H1 (cell line): ENCODE measurements at regions not wholly inside any gene's neighbourhood (a gene's known extent, or its start where the extent isn't known, plus 50 kb on each side); places are given as distances from the start of the nearest gene placed in this dataset.

ENCODE experiments used
- KDM5A ChIP-seq: fragments of 200-600 bp; IDR thresholded peaks from 2 replicates; pipeline ENCODE4 v1.7.1; 2012; ENCODE audit warnings: mild to moderate bottlenecking, low read length, inconsistent platforms, mixed read lengths
- POLR2AphosphoS5 ChIP-seq: IDR thresholded peaks from 2 replicates; pipeline ENCODE4 v1.6.1; 2011; ENCODE audit warnings: low read depth, low read length
- RNF2 ChIP-seq: fragments of 200-900, 300-1000 bp; sonication (generic); IDR thresholded peaks from 2 replicates; pipeline ENCODE4 v1.7.1; 2016; ENCODE audit warnings: borderline replicate concordance, low read depth, mild to moderate bottlenecking, antibody characterized with exemption, low read length; ENCODE audit not compliant: poor library complexity, severe bottlenecking; ENCODE audit errors: missing control alignments
- SRF ChIP-seq: IDR thresholded peaks from 2 replicates; pipeline ENCODE4 v1.6.1; 2011; ENCODE audit warnings: mild to moderate bottlenecking, low read depth, low read length, moderate library complexity
- TF ChIP-seq, protein P1 (sequence below): fragments of 300-600 bp; sonication (generic); IDR thresholded peaks from 2 replicates; pipeline ENCODE4 v1.7.1; 2012; ENCODE audit warnings: low read length, moderate library complexity, mild to moderate bottlenecking, inconsistent platforms; ENCODE audit not compliant: insufficient replicate concordance

DNA sequence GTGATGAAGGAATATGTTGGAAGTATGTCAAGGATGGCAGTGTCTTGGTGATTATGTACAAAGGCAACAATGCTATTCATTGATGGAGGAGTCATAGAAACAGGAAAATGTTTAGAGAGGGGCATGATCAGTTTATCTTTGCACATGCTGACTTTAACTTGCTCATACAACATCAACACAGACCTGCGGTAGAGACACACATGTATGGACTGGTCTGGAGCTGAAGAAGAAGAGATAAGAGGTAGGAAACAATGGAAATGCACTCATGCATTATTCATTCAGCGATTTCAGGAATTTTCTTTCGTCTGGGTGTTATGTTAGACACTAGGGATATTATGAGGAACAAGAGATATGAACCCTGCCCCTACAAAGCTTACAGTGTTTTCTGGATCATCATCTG, 1252.3 kb upstream of the TENM3 start (continued):
- TF ChIP-seq, protein P1, sequence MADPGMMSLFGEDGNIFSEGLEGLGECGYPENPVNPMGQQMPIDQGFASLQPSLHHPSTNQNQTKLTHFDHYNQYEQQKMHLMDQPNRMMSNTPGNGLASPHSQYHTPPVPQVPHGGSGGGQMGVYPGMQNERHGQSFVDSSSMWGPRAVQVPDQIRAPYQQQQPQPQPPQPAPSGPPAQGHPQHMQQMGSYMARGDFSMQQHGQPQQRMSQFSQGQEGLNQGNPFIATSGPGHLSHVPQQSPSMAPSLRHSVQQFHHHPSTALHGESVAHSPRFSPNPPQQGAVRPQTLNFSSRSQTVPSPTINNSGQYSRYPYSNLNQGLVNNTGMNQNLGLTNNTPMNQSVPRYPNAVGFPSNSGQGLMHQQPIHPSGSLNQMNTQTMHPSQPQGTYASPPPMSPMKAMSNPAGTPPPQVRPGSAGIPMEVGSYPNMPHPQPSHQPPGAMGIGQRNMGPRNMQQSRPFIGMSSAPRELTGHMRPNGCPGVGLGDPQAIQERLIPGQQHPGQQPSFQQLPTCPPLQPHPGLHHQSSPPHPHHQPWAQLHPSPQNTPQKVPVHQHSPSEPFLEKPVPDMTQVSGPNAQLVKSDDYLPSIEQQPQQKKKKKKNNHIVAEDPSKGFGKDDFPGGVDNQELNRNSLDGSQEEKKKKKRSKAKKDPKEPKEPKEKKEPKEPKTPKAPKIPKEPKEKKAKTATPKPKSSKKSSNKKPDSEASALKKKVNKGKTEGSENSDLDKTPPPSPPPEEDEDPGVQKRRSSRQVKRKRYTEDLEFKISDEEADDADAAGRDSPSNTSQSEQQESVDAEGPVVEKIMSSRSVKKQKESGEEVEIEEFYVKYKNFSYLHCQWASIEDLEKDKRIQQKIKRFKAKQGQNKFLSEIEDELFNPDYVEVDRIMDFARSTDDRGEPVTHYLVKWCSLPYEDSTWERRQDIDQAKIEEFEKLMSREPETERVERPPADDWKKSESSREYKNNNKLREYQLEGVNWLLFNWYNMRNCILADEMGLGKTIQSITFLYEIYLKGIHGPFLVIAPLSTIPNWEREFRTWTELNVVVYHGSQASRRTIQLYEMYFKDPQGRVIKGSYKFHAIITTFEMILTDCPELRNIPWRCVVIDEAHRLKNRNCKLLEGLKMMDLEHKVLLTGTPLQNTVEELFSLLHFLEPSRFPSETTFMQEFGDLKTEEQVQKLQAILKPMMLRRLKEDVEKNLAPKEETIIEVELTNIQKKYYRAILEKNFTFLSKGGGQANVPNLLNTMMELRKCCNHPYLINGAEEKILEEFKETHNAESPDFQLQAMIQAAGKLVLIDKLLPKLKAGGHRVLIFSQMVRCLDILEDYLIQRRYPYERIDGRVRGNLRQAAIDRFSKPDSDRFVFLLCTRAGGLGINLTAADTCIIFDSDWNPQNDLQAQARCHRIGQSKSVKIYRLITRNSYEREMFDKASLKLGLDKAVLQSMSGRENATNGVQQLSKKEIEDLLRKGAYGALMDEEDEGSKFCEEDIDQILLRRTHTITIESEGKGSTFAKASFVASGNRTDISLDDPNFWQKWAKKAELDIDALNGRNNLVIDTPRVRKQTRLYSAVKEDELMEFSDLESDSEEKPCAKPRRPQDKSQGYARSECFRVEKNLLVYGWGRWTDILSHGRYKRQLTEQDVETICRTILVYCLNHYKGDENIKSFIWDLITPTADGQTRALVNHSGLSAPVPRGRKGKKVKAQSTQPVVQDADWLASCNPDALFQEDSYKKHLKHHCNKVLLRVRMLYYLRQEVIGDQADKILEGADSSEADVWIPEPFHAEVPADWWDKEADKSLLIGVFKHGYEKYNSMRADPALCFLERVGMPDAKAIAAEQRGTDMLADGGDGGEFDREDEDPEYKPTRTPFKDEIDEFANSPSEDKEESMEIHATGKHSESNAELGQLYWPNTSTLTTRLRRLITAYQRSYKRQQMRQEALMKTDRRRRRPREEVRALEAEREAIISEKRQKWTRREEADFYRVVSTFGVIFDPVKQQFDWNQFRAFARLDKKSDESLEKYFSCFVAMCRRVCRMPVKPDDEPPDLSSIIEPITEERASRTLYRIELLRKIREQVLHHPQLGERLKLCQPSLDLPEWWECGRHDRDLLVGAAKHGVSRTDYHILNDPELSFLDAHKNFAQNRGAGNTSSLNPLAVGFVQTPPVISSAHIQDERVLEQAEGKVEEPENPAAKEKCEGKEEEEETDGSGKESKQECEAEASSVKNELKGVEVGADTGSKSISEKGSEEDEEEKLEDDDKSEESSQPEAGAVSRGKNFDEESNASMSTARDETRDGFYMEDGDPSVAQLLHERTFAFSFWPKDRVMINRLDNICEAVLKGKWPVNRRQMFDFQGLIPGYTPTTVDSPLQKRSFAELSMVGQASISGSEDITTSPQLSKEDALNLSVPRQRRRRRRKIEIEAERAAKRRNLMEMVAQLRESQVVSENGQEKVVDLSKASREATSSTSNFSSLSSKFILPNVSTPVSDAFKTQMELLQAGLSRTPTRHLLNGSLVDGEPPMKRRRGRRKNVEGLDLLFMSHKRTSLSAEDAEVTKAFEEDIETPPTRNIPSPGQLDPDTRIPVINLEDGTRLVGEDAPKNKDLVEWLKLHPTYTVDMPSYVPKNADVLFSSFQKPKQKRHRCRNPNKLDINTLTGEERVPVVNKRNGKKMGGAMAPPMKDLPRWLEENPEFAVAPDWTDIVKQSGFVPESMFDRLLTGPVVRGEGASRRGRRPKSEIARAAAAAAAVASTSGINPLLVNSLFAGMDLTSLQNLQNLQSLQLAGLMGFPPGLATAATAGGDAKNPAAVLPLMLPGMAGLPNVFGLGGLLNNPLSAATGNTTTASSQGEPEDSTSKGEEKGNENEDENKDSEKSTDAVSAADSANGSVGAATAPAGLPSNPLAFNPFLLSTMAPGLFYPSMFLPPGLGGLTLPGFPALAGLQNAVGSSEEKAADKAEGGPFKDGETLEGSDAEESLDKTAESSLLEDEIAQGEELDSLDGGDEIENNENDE: no peak
- TF ChIP-seq RNF2 (no peak), KDM5A (no peak), SRF (no peak), POLR2AphosphoS5 (no peak)
